Epithelial cell of esophagus (primary cell): ENCODE measurements at regions not wholly inside any gene's neighbourhood (a gene's known extent, or its start where the extent isn't known, plus 50 kb on each side); places are given as distances from the start of the nearest gene placed in this dataset.
"Not testable (repeated sequence)": the region's sequence is repeated elsewhere in the genome, so short reads cannot be mapped to it uniquely, and the experiment has no call there.

Source experiments
- DNase-seq: peaks from one replicate; pipeline ENCODE4 v3.0.0; 2010; ENCODE audit warnings: low read depth
- H3K4me3 ChIP-seq: 2 replicates; pipeline ENCODE4 v1.5.1; 2011; ENCODE audit warnings: mild to moderate bottlenecking, low read length, control low read depth
- TF ChIP-seq, protein P1 (sequence below): IDR thresholded peaks from 2 replicates; pipeline ENCODE4 v1.5.1; 2011; ENCODE audit warnings: low read depth, mild to moderate bottlenecking, low read length, control low read depth, inconsistent platforms; ENCODE audit not compliant: insufficient read depth; ENCODE audit errors: missing control alignments

DNA sequence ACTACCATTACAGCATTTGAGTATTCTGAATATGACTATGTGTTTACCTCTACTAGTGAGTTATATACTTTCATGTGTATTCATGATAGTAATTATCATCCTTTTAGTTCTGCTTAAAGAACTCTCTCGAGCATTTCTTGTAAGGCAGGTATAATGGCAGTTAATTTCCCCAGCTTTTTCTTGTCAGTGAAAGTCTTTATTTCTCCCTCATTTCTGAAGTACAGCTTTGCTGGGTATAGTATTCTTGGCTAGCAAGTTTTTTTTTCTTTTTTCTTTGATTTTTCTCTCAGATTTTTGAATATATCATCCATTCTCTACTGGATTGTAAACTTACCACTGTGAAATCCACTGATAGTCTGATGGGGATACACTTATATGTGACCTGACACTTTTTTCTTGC, 165.9 kb upstream of the ARHGAP5 start:
- no peak for DNase-seq
- TF ChIP-seq, protein P1, sequence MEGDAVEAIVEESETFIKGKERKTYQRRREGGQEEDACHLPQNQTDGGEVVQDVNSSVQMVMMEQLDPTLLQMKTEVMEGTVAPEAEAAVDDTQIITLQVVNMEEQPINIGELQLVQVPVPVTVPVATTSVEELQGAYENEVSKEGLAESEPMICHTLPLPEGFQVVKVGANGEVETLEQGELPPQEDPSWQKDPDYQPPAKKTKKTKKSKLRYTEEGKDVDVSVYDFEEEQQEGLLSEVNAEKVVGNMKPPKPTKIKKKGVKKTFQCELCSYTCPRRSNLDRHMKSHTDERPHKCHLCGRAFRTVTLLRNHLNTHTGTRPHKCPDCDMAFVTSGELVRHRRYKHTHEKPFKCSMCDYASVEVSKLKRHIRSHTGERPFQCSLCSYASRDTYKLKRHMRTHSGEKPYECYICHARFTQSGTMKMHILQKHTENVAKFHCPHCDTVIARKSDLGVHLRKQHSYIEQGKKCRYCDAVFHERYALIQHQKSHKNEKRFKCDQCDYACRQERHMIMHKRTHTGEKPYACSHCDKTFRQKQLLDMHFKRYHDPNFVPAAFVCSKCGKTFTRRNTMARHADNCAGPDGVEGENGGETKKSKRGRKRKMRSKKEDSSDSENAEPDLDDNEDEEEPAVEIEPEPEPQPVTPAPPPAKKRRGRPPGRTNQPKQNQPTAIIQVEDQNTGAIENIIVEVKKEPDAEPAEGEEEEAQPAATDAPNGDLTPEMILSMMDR = no peak
- no peak overlapping the region for H3K4me3 ChIP-seq

DNA sequence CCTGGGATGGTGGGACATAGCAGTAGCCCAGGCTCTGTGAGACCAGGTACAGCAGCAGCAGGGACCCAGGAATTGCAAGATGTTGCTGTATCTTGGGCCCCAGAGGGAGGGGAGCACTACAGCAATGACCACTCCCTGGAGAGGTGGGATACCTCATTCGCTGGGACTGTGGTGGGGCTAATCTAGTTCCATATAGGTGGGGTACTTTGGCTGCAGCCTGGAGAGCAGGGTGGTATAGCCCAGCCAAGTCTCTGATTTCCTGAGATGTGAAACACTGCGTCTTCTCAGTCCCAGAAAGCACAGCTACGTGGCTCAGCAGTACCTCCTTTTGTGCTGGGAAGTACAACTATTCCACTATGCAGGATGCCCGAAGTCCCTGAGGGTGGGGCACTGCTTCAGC, 163.7 kb upstream of the ARHGAP5 start:
- no peak overlapping the region for H3K4me3 ChIP-seq
- TF ChIP-seq, protein P1 = no peak
- no peak for DNase-seq

DNA sequence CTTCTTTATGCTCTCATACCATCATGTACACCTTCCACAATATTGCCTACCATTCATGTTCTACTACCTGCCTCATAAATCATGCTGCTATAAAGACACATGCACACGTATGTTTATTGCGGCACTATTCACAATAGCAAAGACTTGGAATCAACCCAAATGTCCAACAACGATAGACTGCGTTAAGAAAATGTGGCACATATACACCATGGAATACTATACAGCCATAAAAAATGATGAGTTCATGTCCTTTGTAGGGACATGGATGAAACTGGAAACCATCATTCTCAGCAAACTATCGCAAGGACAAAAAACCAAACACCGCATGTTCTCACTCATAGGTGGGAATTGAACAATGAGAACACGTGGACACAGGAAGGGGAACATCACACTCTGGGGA, 158.8 kb upstream of the ARHGAP5 start:
- not testable (repeated sequence) for H3K4me3 ChIP-seq, DNase-seq

DNA sequence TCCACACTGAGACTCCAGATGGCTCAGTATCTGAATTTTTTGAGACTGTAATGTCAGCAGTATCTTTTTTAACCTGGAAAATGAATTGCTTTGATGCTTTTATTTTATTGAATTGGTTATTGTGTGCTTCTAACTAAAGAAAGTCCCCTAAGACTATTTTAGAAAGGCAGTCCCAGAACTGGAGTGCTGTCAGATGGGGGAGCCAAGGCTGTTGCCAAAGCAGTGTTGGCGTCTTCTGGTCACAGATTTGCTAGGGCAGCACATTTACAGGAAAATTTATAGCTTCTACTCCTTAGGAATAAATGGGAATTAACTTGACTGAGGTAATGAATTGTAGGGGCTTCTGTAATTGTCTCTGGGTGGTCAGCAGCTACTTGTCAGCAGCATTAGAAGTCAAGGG, 157.1 kb upstream of the ARHGAP5 start:
- TF ChIP-seq, protein P1 = no peak
- no peak for DNase-seq
- no peak overlapping the region for H3K4me3 ChIP-seq

DNA sequence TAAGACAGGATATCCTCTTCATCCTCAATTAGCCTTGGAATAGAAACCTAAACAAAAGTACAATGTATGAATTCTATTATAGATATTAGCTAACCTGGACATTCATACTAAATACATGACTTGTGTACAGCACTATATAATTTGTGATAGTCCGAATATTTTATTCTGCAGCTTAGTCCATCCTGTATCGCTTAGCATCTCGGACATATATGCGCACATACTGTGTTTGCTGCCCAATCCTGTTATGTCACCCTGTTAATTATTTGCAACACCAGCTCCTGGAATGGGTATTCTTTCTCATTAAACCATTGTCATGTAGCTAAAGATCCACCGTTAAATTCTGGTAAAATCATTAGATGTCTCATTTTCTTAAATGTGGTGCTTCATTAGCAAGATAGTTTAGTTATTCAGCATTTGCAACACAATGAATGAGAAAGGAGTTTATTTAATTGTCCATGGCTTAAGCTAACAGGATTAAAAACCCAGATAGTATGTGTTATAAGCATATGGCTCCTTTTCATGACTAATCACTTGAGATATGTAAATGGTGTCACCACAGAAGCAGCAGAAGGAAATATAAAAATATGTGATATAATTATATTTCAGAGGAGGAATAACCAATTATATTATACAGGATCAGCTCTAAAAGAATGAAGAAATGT, 156.0 kb upstream of the ARHGAP5 start:
- TF ChIP-seq, protein P1 = no peak
- DNase-seq = no peak
- no peak overlapping the region for H3K4me3 ChIP-seq

DNA sequence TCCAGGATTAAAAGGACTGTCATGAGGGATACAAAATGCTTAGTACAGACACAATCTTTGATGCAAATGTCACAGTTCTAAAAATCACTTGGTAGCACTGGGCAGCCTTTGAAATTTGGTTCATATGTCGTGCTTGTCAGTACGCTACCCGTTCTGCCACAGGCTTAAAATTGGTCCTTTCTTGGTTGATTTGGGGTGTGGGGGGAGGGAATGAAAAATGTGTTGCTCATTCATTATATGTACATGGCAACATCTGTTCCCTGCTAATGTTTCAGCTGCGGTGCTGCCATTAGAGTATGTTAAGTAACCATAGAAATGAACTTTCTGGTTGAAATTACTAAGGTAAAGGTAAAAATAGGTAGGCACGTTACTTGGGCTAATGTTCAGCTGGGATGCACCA, 155.4 kb upstream of the ARHGAP5 start:
- TF ChIP-seq, protein P1 = no peak
- no peak for DNase-seq
- H3K4me3 ChIP-seq = no peak overlapping the region

DNA sequence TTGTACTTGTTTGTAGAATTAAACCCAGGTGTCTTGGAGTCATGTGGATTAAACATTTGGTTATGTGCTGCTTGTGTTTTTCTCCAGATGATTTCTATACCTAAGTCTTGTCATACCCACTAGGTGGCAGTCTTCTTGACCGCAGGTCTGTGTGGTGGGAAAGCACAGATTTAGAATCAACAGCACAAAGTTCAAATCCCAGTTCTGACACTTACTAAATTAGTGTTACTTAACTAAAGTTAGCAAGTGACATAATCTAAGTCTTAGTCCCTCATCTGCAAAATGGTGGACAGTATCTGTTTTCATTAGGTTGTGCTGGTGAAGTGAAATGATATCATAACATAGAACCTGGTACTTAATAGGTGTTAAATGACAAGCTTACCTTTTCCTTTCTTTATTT, 151.0 kb upstream of the ARHGAP5 start:
- TF ChIP-seq, protein P1 = peak; percentile 63
- peak; percentile 55 for DNase-seq
- H3K4me3 ChIP-seq = no peak overlapping the region
